GM12874 (cell line): ENCODE measurements at regions not wholly inside any gene's neighbourhood (a gene's known extent, or its start where the extent isn't known, plus 50 kb on each side); places are given as distances from the start of the nearest gene placed in this dataset.

Experiments used
- CTCF ChIP-seq: IDR thresholded peaks from 2 replicates; pipeline ENCODE4 v1.5.1; 2011; ENCODE audit warnings: low read depth, mild to moderate bottlenecking, control low read depth, low read length, moderate library complexity; ENCODE audit not compliant: insufficient read depth

GRCh38 chr13:73547239-73547638, 488.4 kb downstream of the KLF5 start:
- no peak for TF ChIP-seq CTCF

DNA sequence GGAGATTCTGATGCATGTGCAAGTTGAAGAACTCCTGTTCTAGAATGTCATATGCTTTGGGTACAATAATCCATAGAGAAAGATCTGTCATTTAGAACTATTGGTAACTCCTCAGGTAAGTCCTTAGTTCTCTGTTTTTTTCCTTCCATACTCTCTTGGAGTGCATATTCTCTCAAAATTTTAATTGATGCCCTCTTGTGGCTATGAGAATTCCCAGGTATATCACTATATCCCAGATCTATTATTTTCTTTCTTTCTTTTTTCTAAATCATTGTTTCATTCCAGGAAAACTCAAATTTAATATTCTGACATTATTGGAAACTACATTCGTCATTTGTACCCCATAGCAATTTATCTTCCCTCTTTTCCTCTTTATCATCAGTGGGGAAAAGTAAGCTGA, 485.4 kb downstream of the KLF5 start:
- no peak for TF ChIP-seq CTCF

- TF ChIP-seq CTCF: no peak
Observed at GRCh38 chr13:73542446-73542845, 483.6 kb downstream of the KLF5 start.

DNA sequence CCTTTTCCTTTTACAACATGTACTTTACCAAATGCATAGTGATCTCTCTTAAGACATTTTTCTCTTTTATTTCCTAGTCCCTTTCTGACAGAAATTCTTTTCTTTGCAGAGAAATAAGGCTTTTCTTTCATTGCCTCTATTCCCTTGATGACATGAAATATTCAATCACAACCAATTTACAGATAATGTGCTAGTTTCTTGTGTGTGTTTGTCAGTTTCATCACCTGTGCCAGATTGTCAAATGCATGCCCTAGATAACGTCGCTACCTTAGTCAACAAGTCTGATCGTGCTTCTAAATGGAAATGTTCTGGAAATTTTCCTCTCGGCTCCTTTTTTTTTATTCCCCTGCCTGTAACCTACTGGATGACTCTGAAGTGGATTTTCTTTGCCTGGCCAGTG, 478.1 kb downstream of the KLF5 start:
- TF ChIP-seq CTCF: no peak

- no peak for TF ChIP-seq CTCF
Observed at GRCh38 chr13:73535341-73535740, 476.5 kb downstream of the KLF5 start.

GRCh38 chr13:73532987-73533510, 474.2 kb downstream of the KLF5 start:
- TF ChIP-seq CTCF: no peak

- TF ChIP-seq CTCF: no peak
Observed at GRCh38 chr13:73532582-73532981, 473.8 kb downstream of the KLF5 start.
